Nephron (organoid): ENCODE measurements at regions not wholly inside any gene's neighbourhood (a gene's known extent, or its start where the extent isn't known, plus 50 kb on each side); places are given as distances from the start of the nearest gene placed in this dataset.
"Not testable (repeated sequence)": the region's sequence is repeated elsewhere in the genome, so short reads cannot be mapped to it uniquely, and the experiment has no call there.

Experiments used
- H3K27ac Mint-ChIP-seq, 3 experiments: 2 replicates each; pipeline ENCODE4 v1.8.0; 2020; ENCODE audit warnings: mixed read lengths in 3 of 3, mild to moderate bottlenecking in 2 of 3, moderate library complexity in 1 of 3
- H3K27me3 Mint-ChIP-seq: 2 replicates; pipeline ENCODE4 v1.8.0; 2021; ENCODE audit warnings: low read depth, mild to moderate bottlenecking, moderate library complexity, mixed read lengths
- H3K36me3 Mint-ChIP-seq: 2 replicates; pipeline ENCODE4 v1.8.0; 2020; ENCODE audit warnings: low read depth, mixed read lengths
- H3K4me1 Mint-ChIP-seq: 2 replicates; pipeline ENCODE4 v1.8.0; 2020; ENCODE audit warnings: mixed read lengths
- H3K4me3 Mint-ChIP-seq, 3 experiments: 2 replicates each; pipeline ENCODE4 v1.8.0; 2020; ENCODE audit warnings: mild to moderate bottlenecking in 3 of 3, mixed read lengths in 3 of 3, moderate library complexity in 2 of 3
- H3K9me3 Mint-ChIP-seq: 2 replicates; pipeline ENCODE4 v1.8.0; 2020; ENCODE audit warnings: mixed read lengths
- CTCF ChIP-seq, 3 experiments: fragments of 200-600 bp; sonication (generic); IDR thresholded peaks; one replicate each; pipeline ENCODE4 v1.5.0; 2021; ENCODE audit warnings: antibody characterized with exemption in 3 of 3; ENCODE audit not compliant: unreplicated experiment in 3 of 3

GRCh38 chr14:104481323-104481722, 98.2 kb upstream of the C14orf180 start:
- H3K27me3 Mint-ChIP-seq, result peaks cover 61% of the 10 kb centered on the region
- no peak overlapping the region for H3K27ac Mint-ChIP-seq
- H3K4me1 Mint-ChIP-seq, result no peaks in the 10 kb centered on the region
- H3K36me3 Mint-ChIP-seq, result no peaks in the 10 kb centered on the region
- H3K4me3 Mint-ChIP-seq, result no peak overlapping the region
- TF ChIP-seq CTCF (IDR thresholded peaks at IDR 0.05; ENCODE audit: unreplicated experiment in 3 of 3), result no peak
- peaks cover 26% of the 10 kb centered on the region for H3K9me3 Mint-ChIP-seq

GRCh38 chr14:104482017-104482416, 97.5 kb upstream of the C14orf180 start:
- Mint-ChIP-seq H3K27me3 (peaks cover 64% of the 10 kb centered on the region), H3K9me3 (peaks cover 26% of the 10 kb centered on the region)
- H3K4me1 Mint-ChIP-seq, H3K36me3 Mint-ChIP-seq, H3K27ac Mint-ChIP-seq, H3K4me3 Mint-ChIP-seq: not testable (repeated sequence)

- no peak overlapping the region for H3K27ac Mint-ChIP-seq
- H3K36me3 Mint-ChIP-seq, result peaks cover 3% of the 10 kb centered on the region
- peaks cover 23% of the 10 kb centered on the region for H3K9me3 Mint-ChIP-seq
- no peaks in the 10 kb centered on the region for H3K4me1 Mint-ChIP-seq
- peaks cover 52% of the 10 kb centered on the region for H3K27me3 Mint-ChIP-seq
- no peak overlapping the region for H3K4me3 Mint-ChIP-seq
- no peak for TF ChIP-seq CTCF (IDR thresholded peaks at IDR 0.05; ENCODE audit: unreplicated experiment in 3 of 3)
These were observed 93.2 kb upstream of the C14orf180 start for GRCh38 chr14:104486222-104486923.

GRCh38 chr14:104494483-104494882, 85.1 kb upstream of the C14orf180 start:
- H3K4me3 Mint-ChIP-seq, result no peak overlapping the region
- H3K4me1 Mint-ChIP-seq, result no peaks in the 10 kb centered on the region
- H3K27me3 Mint-ChIP-seq, result peaks cover 21% of the 10 kb centered on the region
- H3K9me3 Mint-ChIP-seq, result peaks cover 25% of the 10 kb centered on the region
- TF ChIP-seq CTCF (IDR thresholded peaks at IDR 0.05; ENCODE audit: unreplicated experiment in 3 of 3), result no peak
- no peak overlapping the region for H3K27ac Mint-ChIP-seq
- no peaks in the 10 kb centered on the region for H3K36me3 Mint-ChIP-seq

GRCh38 chr14:104496095-104496494, 83.5 kb upstream of the C14orf180 start:
- Mint-ChIP-seq H3K27me3 (peaks cover 25% of the 10 kb centered on the region), H3K4me1 (no peaks in the 10 kb centered on the region), H3K36me3 (no peaks in the 10 kb centered on the region), H3K9me3 (peaks cover 25% of the 10 kb centered on the region), H3K4me3 (no peak overlapping the region), H3K27ac (no peak overlapping the region)
- TF ChIP-seq CTCF (IDR thresholded peaks at IDR 0.05; ENCODE audit: unreplicated experiment in 3 of 3), result no peak

- Mint-ChIP-seq H3K4me1 (no peaks in the 10 kb centered on the region), H3K9me3 (peaks cover 29% of the 10 kb centered on the region), H3K27ac (no peak overlapping the region), H3K4me3 (no peak overlapping the region), H3K36me3 (no peaks in the 10 kb centered on the region), H3K27me3 (peaks cover 30% of the 10 kb centered on the region)
- TF ChIP-seq CTCF (IDR thresholded peaks at IDR 0.05; ENCODE audit: unreplicated experiment in 3 of 3), result no peak
These were observed 79.5 kb upstream of the C14orf180 start for GRCh38 chr14:104499784-104500760.
